Middle frontal gyrus (tissue), 1 donor: ENCODE measurements at regions not wholly inside any gene's neighbourhood (a gene's known extent, or its start where the extent isn't known, plus 50 kb on each side); places are given as distances from the start of the nearest gene placed in this dataset.
"Not testable (repeated sequence)": the region's sequence is repeated elsewhere in the genome, so short reads cannot be mapped to it uniquely, and the experiment has no call there.

Source experiments
- DNase-seq: peaks from one replicate; pipeline ENCODE4 v3.0.0-alpha.2; 2015; ENCODE audit warnings: low spot score; ENCODE audit errors: extremely low spot score

DNA sequence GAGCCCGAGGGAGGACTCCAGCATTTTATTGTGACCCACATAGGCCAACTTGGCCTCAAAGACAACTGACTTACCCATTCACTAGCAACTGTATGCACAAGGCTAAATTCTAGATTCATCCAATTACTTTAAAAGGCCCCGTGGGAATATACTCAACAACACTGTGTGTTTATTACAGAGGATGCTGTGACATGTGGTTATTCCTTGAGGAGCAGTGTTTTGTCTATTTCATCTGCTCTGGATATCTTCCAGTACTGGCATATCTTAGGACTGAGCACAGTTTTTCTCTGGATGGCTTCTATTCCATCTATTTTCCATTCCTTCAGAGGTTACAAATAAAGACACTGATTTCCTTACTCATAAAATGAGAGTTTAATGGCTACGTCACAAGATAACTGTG, 87.2 kb upstream of the KRAS start:
- DNase-seq = no peak

DNA sequence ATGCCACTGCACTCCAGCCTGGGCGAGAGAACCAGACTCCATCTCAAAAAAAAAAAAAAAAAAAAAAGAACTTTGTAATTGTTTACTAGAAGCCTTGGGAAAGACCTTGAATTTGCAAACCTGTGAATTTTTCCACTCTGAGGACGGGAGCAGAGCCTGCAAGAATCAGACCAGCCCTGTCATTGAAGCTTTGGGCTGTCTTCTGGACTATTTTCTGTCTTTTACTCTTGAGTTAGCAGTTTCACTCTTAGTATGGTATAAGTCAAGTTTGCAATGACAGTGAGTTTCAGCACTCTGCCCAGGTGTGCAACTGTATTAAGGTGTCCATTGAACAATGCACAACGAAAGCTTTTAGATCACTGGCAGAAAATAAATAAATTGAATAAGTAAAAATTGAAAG, 81.4 kb upstream of the KRAS start:
- DNase-seq = no peak

DNA sequence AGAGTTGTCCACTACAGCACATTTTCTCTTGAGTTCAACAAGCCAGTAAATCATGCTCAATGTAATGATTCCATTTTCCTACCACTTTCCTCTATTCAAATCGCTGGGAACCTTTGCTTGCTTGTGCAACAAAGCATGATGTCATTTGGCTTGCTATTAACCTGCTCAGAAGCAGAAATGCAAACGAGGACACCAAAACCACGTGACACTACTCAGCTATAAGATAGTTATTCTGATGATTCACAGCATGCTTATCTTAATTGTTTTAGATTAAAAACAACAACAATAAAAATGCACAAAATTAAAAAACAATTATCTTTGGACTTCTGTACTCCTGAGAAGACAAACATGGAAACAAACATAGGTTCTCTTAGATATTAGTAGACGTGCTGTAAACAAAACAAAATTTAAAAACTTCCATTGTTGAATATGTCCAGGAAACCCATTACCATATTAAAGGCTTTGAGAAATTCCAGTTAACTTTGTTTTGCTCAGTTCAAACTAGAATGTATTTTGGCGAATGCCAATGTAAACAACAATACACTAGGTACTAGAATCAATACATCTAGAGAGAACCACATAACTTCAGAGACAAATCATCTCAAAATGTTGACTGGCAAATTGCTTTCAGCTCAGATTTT, 77.5 kb upstream of the KRAS start:
- DNase-seq = no peak

DNA sequence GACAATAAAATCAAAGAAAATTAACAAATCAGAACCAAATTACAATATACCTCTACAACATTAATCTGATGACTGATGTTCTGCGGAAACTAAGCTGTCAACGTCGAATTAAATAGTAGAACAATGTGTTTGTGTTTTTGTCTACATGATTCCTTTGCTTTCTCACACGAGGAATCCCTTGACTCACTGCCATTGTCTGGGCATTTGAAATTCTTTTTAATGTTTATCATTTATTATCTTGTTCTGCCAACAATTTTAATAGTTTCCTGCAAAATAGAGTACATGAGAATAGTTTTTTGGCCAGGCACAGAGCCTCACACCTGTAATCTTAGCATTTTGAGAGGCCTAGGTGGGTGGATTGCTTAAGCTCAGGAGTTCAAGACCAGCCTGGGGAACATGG, 76.6 kb upstream of the KRAS start:
- no peak for DNase-seq

DNA sequence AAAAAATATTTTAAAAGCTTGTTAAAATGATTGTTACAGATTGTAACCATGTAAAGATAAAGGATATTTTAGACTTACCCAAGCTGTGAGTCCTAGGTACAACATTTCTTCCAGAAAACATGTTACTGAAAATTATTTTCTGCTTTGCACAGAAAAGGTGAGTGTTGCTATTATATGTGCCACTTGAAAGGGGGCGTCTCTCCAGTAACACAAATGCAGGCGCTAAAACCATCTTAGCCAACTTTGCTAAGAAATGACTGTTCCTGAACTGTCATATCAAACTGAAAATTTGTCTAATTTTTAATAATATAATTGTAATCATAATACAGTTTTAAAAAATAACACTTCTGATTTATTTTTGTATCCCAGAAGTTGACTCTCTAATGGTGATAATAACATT, 75.6 kb upstream of the KRAS start:
- DNase-seq = no peak

DNA sequence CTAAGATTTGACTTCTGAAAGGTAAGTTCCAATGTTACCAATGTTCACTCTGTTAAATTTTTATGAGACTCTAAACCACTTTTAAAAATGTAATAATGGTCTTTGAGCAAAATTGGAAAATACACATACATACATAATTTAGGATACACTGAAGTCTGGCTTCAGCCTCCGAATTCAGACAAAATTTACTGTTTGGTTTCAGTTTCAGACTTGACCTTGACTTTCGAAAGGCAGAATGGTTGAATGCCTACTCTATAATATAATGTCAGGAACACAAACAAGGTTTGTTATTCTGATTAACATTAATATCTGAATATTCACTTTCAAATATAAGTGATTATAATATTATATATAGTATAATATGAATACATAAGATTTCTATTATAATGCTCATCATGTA, 74.1 kb upstream of the KRAS start:
- DNase-seq = no peak

DNA sequence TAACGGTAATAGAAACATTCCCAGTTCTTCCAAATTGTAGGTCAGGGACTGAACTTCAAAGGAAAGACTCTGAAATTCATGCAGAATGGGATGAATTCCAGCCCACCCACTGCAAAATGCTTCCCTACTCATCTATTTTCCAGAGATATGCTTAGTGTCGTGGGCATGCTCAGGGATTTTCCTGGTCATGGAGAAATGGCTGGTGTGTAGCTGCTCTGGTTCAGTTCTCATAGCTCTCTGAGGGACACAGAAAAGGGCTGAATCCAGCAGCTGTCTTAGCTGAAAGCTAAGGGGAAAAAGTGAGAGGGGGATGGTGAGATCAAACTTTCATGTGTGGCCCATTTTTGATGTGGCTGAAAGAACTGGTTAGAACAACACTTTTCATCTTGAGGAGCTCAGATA, 72.9 kb upstream of the KRAS start:
- DNase-seq = no peak

DNA sequence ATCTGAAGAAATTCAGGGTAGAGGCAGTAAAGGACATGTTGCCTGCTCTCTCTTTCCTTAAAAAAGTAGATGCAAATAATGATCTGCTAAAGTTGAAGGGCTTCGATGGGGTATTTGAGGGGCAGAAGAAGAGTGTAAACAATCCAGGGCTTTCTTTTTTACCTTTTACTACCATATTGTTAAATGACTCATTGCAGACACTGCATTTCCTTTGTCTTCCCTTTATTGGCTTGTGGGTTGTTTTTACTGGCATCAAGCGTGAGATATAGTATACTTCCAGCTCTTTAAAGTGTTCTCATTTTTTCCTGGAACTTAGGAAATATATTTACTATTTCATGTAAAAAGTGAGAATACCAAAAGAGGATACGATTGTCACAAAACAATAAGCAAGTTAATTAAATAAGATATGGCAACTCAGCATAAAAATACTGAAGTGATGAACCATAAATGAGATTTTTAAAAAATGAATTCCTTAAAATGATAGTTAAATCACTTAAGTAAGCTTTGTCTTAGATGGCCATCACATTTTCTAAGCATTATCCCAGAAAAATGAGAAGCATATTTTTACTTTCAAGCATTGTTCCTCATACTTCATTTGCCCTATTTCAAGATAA, 72.3 kb upstream of the KRAS start:
- DNase-seq = no peak

DNA sequence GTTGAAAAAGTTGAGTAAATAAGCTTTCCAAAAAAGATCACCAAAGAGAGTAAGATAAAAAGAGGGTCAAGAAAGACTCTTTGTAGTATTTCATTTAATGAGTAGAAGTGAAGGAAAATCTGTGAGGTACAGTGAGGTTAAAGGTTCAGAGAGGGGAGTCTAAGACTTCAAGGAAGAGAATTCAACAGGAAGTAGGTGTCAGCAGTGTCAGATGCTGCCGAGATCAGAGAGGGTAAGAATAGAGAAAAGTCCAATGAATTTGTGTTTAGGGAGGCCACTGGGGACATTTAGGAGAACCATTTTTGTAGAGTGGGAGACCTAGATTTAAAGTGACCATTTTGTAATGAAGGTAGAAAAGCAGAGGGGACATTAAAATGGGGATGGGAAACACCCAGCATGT, 71.6 kb upstream of the KRAS start:
- DNase-seq = no peak

DNA sequence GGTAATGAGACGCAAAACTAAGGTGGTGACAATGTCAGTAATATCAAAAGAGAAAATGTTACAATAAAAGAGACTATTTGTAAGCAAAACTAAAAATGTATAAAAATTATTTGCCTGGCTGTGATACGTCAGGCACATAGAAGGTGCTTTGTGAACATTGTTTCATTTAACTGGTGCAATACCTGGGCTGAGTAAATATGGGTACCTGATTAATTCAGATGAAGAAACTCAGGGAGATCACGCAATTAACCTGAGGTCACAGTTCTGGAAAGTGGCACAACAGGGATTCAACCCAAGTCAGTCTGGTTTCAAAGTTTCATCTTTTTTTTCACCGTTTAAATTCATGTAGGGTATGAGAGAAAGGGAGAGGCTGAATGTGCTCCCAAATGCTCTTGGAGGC, 71.0 kb upstream of the KRAS start:
- DNase-seq = no peak

DNA sequence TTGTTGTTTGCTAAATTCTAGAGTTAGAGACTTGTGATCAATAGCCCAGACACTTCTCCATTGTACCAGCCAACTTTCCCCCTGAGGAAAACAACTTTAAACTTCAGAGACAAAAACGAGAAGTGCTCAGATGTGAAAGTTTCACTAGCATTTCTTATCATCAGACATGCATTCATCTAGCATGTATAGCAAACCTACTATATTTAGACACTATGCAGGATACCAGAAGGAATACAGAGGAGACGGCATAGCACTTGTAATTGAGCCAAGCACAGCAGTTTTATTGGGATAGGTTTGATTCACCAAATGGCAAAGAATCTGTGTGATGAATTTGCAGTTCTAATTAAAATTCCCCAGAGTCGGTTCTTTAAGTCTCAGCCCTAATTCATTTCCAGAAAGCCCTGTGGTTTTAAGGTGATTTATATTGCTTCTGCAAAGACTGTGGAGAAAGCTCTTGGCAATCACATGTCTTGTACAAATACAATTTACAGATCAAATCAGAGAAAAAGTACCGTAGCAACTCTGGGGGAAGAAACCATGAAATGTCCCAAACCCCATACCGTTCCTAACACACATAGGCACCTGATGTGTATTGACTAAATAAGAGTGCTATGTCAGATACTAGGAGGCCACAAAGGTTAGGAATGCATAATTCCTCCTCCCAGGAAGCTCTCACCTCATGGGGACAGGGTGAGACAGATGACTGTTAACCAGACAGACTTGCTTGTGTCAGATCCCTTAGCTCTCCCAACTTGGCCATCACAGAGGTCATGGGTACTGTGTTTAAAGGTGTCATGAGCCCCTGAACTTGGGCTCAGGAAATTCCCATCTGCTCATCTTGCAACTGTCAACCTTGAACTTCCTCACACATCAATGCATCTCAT, 69.6 kb upstream of the KRAS start:
- no peak for DNase-seq

DNA sequence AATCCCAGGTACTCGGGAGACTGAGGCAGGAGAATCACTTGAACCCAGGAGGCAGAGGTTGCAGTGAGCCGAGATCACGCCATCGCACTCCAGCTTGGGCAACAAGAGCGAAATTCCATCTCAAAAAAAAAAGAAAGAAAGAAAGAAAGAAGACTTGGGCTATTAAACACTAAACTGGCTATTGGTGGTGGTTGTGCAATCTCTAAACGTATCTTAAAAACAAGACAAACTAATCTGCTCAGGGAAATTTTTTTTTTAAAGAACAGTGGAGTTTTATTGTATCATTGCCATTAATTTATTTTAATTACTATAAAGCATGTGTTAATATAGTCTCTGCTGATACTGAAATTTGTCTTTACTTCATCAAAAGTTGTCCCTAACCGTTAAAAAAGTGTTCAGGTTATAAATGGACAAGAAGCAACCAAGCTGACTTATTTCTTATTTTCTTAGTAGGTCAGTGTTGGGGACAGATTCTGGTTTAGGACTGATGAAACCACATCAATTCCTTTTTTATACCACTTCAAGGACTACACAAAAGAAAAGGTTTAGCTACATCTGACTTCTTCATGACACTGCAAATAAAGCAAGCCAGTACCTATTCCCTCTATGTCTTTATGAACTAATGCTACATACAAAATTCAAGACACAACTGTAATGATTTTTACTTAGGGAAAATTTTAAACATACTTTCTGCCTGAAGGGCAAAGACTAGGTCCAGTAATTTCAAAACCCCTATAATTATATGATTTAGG, 68.7 kb upstream of the KRAS start:
- DNase-seq = no peak

DNA sequence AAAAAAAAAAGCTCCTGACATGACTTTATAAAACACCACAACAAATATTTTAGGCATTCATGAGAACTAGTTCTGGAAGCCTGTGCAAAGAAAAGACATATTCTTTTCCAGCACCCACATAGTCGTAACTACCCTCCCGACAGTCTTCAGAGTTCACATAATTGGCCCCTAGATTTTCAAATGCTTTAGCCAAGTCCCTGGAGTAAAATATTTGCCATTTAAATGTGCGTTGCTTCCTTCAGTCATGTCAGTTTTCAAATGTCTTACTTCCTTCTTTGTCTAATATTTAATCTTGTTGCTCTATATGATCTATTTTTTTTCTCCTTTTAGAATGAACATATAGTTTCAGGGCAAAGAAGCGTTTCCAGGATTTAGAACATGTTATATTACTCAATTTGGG, 66.8 kb upstream of the KRAS start:
- no peak for DNase-seq

DNA sequence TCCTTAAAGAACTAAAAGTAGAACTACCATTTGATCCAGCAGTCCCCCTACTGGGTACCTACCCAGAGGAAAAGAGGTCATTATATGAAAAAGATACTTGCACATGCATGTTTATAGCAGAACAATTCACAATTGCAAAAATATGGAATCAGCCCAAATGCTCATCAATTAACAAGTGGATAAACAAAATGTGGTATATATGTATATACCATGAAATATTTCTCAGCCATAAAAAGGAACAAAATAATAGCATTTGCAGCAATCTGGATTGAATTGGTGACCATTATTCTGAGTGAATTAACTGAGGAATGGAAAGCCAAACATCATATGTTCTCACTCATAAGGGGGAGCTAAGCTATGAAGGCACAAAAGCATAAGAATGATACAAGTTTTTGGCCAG, 64.7 kb upstream of the KRAS start:
- DNase-seq = no peak

DNA sequence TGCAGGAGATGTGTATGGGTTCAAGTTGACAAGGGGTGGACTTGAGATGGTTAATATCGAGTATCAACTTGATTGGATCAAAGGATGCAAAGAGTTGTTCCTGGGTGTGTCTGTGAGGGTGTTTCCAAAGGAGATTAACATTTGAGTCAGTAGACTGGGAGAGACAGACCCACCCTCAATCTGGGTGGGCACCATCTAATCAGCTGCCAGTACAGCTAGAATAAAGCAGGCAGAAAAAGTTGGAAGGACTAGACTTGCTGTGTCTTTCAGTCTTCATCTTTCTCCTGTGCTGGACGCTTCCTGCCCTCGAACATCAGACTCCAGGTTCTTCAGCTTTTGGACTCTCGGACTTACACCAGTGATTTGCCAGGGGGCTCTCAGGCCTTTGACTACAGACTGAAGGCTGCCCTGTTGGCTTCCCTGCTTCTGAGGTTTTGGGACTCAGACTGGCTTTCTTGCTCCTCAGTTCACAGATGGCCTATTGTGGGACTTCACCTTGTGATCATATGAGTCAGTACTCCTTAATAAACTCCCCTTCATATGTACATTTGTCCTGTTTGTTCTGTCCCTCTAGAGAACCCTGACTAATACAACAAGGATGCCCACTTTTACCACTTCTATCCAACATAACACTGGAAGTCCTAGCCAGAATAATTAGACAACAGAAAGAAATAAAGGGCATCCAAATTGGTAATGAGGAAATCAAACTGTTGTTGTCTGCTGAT, 62.7 kb upstream of the KRAS start:
- DNase-seq = not testable (repeated sequence)

DNA sequence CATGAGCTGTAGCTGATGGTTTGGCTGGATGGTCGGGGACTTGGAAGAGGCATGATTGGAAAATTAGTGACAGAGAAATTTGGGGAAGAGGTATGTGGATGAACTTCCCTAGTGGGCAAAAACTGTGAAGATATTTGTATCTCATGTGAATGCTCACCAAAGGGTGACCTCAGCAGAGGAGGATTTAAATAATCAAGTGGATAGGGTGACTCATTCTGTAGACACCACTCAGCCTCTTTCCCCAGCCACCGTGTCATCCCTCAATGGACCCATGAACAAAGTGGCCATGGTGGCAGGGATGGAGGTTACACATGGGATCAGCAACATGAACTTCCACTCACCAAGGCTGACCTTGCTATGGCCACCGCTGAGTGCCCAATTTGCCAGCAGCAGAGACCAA, 60.8 kb upstream of the KRAS start:
- no peak for DNase-seq

DNA sequence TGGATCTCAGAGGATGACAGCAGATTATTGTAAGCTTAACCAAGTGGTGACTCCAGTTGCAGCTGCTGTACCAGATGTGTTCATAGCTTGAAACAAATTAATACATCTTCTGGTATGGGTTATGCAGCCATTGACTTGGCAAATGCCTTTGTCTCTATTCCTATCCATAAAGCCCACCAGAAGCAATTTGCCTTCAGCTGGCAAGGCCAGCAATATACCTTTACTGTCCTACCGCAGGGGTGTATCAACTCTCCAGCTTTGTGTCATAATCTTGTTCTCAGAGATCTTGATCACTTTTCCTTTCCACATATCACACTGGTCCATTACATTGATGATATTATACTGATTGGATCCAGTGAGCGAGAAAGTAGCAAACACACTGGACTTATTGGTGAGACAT, 59.3 kb upstream of the KRAS start:
- not testable (repeated sequence) for DNase-seq

DNA sequence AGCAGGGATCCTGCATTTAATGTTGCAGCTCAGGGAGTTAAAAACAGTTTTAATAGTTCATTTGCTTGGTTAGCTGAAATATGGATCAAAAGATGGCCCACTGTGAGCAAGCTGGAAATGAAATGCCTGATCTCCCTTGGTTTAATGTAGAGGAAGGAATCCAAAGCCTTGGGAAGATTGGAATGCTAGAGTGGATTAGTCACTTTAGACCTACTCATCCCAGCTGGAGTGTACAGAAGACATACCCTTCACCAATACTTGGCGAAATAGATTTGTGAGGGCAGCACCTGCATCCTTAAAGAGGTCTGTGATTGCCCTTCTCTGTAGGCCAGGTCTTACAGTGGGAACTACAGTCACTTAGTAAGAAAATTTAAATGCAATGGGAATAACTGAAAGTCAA, 58.0 kb upstream of the KRAS start:
- no peak for DNase-seq

DNA sequence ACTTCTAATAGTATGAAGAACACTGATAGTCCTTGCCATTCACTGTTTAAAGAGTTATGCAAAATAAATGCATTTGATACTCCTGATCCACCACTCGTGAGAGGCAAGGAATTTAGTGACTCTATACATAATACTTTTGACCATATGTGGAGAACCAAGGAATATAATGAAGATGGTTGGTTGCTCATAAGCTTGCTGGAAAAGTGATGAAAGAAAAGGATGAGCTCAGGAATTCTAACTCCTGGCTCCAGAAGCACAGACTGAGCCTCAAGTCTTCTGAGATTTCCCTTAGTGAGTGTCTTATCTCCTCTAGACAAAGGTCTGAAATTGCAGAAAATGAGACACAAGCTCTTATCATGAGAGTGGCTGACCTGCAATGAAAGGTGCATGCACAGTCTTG, 57.1 kb upstream of the KRAS start:
- no peak for DNase-seq

DNA sequence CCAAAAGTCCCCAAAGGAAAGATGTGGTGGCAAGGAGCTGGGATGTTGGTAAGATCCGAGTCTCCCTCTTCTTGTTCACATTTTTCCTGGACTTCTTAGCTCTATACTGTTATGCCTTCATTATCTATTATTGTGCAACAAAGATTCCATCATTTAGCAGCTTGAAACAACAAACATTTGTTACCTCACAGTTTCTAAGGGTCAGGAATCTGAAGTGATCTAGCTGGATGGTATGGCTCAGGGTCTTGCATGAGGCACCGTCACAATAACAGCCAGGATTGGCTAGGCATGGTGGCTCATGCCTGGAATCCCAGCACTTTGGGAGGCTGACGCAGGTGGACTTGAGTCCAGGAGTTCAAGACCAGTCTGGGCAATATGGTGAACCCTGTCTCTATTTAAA, 51.1 kb upstream of the KRAS start:
- DNase-seq = no peak
